GM21515 (cell line): ENCODE measurements at regions not wholly inside any gene's neighbourhood (a gene's known extent, or its start where the extent isn't known, plus 50 kb on each side); places are given as distances from the start of the nearest gene placed in this dataset.

Experiments used
- ATAC-seq: cut with Tn5 transposase; IDR thresholded peaks from one replicate; pipeline ENCODE4 v1.9.1; 2021; ENCODE audit not compliant: unreplicated experiment

DNA sequence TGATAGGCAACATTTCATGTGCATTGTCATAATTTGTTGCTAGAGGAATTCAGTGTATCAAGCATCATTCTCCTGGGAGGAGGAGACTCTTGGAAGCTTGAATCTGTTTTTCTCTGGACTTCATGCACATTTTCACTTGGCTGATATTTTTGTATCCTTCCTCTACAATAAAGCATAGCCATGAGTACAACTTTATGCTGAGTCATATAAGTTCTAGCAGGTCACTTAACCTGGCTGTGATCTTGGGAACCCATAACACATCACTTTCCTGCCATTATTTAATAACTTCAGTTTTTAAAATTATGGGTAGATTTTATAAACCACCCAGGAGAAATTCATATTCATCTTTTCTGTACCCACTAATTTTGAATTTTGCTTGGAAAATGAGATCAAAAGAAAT lies 203.0 kb upstream of the CD96 start:
- no peak for ATAC-seq

DNA sequence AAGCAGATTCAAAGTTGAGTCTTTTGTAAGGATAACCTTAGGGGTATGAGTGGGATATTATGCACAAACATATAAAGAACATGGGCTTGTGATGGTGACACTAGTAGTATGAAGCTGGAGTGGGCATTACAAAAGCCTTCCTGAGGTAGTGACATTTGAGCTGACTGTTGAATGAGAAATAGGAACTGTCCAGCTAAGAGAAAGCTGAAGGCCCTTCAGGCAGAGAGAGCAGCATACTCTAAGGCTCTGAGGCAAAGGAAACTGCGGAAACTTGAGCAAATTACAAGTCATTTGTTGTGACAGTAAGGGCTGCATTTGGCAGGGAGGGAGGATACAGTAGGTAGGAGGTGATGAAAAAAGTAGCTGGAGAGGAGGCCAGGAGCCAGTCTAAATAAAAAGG lies 190.7 kb upstream of the CD96 start:
- ATAC-seq = no peak

DNA sequence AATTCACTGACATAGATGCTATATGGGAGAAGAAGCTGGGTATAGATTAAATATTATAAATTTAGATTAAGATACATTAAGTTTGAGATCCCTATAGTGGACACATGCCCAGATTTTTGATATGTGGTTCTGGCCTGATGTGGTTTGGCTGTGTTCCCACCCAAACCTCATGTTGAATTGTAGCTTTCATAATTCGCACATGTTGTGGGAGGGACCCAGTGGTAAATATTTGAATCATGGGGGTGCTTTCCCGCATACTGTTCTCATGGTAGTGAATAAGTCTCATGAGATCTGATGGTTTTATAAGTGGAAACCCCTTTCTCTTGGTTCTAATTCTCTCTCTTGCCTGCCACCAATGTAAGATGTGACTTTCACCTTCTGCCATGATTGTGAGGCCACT lies 189.4 kb upstream of the CD96 start:
- ATAC-seq = no peak

GRCh38 chr3:111359261-111360030 lies 182.6 kb upstream of the CD96 start:
- no peak for ATAC-seq

- no peak for ATAC-seq
These were observed 179.5 kb upstream of the CD96 start for GRCh38 chr3:111362381-111363009.

DNA sequence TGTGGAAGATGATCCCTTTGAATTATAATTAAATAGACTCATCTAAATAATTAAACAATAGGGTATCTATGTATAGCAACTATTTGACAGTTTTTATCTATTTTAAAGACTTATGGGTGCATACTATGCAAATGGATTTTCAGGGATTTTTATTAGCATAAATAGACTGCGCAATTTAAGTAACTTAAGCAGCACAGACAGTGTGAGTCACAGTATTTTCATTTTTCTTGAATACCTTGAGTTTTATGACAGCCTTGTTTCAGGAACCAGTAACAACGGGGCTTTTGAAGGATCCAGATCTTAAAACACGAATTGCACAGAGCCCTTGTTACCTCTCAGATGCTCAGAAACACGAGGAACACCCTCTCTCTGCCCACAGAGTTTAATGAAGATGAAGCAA lies 175.5 kb upstream of the CD96 start:
- ATAC-seq = no peak

- ATAC-seq = no peak
These were observed 173.9 kb upstream of the CD96 start for GRCh38 chr3:111368056-111368455.

DNA sequence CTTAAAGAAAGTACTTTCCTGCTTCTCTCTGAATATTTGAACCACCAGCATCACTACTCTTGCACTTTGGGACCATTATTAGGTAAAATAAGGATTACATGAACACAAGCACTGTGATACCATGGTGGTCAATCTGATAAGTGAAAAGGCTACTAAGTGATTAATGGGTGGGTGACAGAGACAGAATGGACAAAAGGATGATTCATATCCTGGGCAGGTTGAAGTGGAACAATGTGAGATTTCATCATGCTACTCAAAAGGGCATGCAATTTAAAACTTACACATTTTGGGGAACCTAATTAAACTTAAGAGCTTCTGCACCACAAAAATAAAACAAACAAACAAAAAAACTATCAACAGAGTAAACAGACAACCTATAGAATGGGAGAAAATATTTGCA lies 172.0 kb upstream of the CD96 start:
- ATAC-seq = no peak

DNA sequence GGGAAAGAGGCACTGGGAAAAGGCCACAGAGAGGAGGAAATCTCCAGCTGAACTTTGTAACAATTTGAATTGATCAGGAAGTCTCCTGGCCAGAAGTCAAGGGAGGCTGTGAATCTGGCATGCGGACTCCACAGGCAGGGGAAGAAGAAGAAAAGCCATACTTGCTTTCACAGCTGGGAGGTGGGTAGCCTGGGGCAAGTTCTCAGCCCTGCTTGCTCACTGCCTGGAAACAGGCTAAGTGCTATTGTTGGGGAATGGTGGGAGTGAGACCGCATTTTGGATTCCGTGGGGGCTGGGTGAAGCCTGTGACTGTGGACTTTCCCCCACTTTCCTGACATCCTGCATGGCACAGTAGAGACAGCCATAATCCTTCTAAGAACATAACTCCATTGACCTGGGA lies 168.8 kb upstream of the CD96 start:
- ATAC-seq = no peak

DNA sequence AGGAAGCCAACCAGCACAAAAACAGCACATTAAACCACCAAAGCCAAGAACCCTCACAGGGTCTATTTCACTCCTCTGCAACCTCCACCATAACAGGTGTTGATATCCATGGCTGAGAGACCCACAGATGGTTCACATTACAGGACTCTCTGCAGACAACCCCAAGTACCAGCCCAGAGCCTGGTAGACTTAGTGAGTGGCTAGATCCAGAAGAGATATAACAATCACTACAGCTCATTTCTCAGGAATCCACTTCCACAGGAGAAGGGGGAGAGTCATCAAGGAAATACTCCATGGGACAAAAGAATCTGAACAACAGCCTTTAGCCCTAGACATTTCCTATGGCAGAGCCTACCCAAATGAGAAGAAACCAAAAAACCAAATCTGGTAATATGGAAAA lies 168.1 kb upstream of the CD96 start:
- ATAC-seq = no peak

DNA sequence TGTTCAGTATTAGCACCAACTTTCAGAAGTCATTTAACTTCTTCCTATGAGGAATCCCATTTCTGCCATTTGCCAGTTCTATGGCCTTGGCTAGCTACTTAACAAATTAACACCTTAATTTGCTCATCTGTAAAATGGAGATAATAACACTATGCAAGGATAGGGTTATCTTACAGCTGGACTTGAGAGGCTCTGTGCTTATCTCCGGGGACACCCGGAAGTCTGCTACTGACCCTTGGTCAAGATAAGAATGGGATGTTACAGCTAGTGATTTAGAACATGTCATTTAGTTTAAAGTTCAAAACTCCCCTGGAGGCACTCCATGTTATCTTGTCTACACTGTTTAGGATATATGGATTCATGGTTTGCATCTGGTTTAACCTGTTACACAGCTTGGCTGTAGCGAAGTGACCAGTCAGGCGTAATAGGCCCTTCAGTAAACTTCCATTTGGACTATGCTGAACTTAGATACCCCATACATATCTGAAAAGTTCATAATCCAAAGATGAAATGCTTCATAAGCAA lies 156.0 kb upstream of the CD96 start:
- no peak for ATAC-seq

- ATAC-seq = no peak
These were observed 149.1 kb upstream of the CD96 start for GRCh38 chr3:111392894-111393398.

DNA sequence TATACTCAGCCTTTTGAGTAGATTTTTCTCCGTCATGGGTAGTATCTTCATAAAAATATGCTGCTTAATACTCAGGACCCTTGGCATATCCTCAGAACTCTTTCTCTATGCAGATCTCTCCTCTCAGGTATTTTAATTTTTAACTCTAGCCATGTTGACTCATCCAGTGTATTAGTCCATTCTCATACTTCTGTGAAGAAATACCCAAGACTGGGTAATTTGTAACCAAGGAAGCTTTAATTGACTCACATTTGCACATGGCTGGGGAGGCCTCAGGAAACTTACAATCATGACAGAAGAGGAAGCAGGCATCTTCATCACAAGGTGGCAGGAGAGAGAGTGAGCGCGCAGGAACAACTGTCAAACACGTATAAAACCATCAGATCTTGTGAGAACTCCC lies 129.3 kb upstream of the CD96 start:
- ATAC-seq = no peak

GRCh38 chr3:111414531-111414930 lies 127.5 kb upstream of the CD96 start:
- ATAC-seq = no peak

DNA sequence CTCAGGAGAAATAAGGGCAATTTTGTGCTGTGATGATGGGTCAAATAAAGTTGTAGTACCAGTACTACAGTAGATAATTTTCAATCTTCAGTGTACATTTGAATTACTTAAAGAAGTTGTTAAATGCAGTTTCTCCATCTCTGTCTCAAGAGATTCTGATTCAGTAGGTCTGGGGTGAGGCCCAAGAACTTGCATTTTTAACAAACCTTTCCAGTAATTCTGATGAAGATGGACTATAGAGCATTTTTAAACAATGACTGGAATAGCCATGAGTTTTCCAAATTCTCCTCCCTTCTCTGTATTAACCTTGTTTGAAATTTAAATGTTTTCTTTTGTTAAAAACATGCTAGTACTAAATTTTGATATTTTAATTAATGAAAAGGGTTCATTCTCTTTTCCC lies 127.0 kb upstream of the CD96 start:
- no peak for ATAC-seq

DNA sequence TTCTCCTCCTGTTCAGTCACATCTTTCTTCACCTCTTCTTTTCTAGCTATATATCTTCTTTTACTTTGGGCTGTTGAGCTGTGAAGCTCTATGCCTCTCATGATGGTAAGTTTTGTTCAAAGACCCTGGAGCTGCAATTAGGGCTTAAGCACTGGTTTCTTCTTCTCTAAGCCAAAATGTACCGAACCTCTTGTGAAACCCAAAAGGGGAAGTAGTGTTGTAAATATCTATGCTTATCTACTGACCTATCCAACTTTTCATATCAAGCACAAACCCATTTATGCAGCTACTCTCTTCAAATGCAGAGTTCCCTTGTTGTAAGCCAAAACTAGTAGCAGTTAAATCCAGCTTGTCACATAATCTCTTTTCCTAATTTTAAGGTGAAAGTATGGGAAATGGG lies 123.6 kb upstream of the CD96 start:
- ATAC-seq = no peak

- ATAC-seq = no peak
These were observed 113.7 kb upstream of the CD96 start for GRCh38 chr3:111428301-111428700.

DNA sequence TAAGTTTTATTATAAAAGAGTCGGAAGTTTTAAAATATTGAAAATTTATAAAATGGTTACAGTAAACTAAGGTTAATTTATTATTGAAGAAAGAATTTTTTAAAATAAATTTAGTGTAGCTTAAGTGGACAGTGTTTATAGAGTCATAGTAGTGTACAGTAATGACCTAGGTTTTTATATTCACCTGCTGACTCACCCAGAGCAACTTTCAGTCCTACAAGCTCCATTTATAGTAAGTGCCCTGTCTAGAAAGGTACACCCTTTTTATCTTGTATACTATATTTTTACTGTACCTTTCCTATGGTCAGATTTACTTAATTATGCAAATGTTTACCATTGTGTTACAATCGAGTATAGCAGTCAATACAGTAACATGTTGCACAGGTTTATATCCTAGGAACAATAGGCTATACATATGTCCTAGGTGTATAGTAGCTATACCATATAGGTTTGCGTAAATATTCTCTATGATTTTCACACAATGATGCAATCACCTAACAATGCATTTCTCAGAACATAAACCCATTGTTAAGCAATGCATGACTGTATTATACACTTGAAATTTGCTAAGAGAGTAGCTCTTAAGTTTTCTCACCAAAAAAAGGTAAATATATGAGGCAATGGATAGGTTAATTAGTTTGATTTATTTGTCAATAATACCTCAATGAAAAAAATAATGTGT lies 106.9 kb upstream of the CD96 start:
- ATAC-seq = no peak

DNA sequence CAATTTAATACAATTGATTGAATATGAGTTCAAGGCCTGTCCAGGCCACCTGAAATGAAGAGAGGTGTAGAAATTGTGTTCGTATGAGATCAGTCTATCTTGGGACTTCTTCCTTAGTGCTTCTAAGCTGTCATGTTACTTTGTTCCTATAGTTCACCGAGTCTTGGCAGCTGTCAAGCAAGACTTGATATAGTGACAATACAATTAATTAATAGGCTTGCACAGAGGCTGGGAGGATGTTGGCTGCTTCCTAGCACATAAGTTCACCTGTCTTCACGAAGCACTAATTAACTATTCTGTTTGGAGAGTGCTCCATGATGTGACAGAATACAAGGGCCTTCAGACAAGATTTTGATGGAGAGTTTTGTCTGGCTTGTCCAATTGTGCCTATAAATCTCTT lies 103.7 kb upstream of the CD96 start:
- ATAC-seq = no peak

- no peak for ATAC-seq
These were observed 87.4 kb upstream of the CD96 start for GRCh38 chr3:111454551-111454950.

- no peak for ATAC-seq
These were observed 76.8 kb upstream of the CD96 start for GRCh38 chr3:111465081-111465670.

DNA sequence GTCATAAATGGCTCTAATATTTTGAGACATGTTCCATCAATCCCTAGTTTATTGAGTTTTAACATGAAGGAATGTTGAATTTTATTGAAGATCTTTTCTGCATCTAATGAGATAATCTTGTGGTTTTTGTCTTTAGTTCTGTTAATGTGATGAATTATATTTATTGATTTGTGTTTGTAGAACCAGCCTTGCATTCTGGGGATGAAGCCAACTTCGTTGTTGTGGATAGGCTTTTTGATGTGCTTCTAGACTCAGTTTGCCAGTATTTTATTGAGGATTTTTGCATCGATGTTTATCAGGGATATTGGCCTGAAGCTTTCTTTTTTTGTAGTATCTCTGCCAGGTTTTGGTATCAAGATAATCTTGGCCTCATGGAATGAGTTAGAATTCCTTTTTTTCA lies 72.0 kb upstream of the CD96 start:
- no peak for ATAC-seq
